HG03460 (cell line): ENCODE measurements at regions not wholly inside any gene's neighbourhood (a gene's known extent, or its start where the extent isn't known, plus 50 kb on each side); places are given as distances from the start of the nearest gene placed in this dataset.
"Not testable (repeated sequence)": the region's sequence is repeated elsewhere in the genome, so short reads cannot be mapped to it uniquely, and the experiment has no call there.

Experiments
- ATAC-seq: cut with Tn5 transposase; IDR thresholded peaks from one replicate; pipeline ENCODE4 v1.9.1; 2021; ENCODE audit not compliant: unreplicated experiment

GRCh38 chr16:85449885-85450245 is 163.3 kb upstream of the GSE1 start:
- ATAC-seq: no peak

GRCh38 chr16:85451142-85451541 is 162.0 kb upstream of the GSE1 start:
- not testable (repeated sequence) for ATAC-seq

- no peak for ATAC-seq
Observed at GRCh38 chr16:85451641-85452363, 161.3 kb upstream of the GSE1 start.

GRCh38 chr16:85452364-85453193 is 160.5 kb upstream of the GSE1 start:
- ATAC-seq: no peak

GRCh38 chr16:85453194-85453678 is 159.9 kb upstream of the GSE1 start:
- no peak for ATAC-seq

GRCh38 chr16:85453703-85454102 is 159.4 kb upstream of the GSE1 start:
- no peak for ATAC-seq

- ATAC-seq: no peak
Observed at GRCh38 chr16:85454171-85454872, 158.8 kb upstream of the GSE1 start.

- no peak for ATAC-seq
Observed at GRCh38 chr16:85455534-85455933, 157.6 kb upstream of the GSE1 start.

- ATAC-seq: no peak
Observed at GRCh38 chr16:85457366-85457765, 155.8 kb upstream of the GSE1 start.

- ATAC-seq: no peak
Observed at GRCh38 chr16:85458968-85459367, 154.2 kb upstream of the GSE1 start.

GRCh38 chr16:85459529-85460251 is 153.4 kb upstream of the GSE1 start:
- ATAC-seq: no peak

- no peak for ATAC-seq
Observed at GRCh38 chr16:85460252-85461021, 152.7 kb upstream of the GSE1 start.

- no peak for ATAC-seq
Observed at GRCh38 chr16:85461022-85461813, 151.9 kb upstream of the GSE1 start.

GRCh38 chr16:85461814-85462713 is 151.1 kb upstream of the GSE1 start:
- ATAC-seq: no peak

GRCh38 chr16:85462714-85463611 is 150.2 kb upstream of the GSE1 start:
- ATAC-seq: no peak

GRCh38 chr16:85463672-85464382 is 149.3 kb upstream of the GSE1 start:
- no peak for ATAC-seq
